ENCODE measurements at regions not wholly inside any gene's neighbourhood (a gene's known extent, or its start where the extent isn't known, plus 50 kb on each side); places are given as distances from the start of the nearest gene placed in this dataset.

GRCh38 chr6:95081231-95081630 is 496.1 kb upstream of the MANEA start:
- TF ChIP-seq POLR2A (IDR thresholded peaks at IDR 0.05) (no peak), CTCF (IDR thresholded peaks at IDR 0.05) (no peak), POLR2AphosphoS5 (IDR thresholded peaks at IDR 0.05) (no peak), EP300 (IDR thresholded peaks at IDR 0.05) (no peak)
